ENCODE measurements at regions not wholly inside any gene's neighbourhood (a gene's known extent, or its start where the extent isn't known, plus 50 kb on each side); places are given as distances from the start of the nearest gene placed in this dataset.

DNA sequence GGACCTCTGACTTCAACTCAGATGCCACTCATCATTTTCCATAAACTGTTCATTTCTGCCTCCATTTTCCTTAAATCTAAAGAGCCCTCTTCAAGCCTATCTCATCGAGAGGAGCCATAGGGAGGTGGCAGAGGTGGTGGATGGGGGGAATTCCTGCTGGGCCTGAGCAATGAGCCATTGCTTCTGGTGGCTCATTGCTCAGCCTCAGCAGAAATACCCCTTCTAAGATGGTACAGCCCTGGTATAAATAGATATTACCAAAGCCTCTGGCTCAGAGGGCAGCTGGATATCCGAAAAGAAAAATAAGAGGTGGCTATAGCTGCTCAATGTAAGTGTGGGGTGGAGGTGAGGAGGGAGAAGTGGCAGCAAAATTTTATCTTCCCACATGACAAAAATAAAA is 313.5 kb downstream of the CAAP1 start:
- DNase-seq (ENCODE audit: low read depth) = no peak
- TF ChIP-seq MYC (IDR thresholded peaks at IDR 0.05; ENCODE audit: low read depth, low read length) = no peak
- TF ChIP-seq POLR2A (IDR thresholded peaks at IDR 0.05; ENCODE audit: extremely low read depth, insufficient read length) = no peak
- no peak for TF ChIP-seq CTCF (IDR thresholded peaks at IDR 0.05; ENCODE audit: low read depth, low read length)
- TF ChIP-seq, protein P1, sequence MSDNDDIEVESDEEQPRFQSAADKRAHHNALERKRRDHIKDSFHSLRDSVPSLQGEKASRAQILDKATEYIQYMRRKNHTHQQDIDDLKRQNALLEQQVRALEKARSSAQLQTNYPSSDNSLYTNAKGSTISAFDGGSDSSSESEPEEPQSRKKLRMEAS (IDR thresholded peaks at IDR 0.05; ENCODE audit: low read depth, low read length) = no peak
- H3K4me3 ChIP-seq (ENCODE audit: low read depth, low read length) = no peak overlapping the region

DNA sequence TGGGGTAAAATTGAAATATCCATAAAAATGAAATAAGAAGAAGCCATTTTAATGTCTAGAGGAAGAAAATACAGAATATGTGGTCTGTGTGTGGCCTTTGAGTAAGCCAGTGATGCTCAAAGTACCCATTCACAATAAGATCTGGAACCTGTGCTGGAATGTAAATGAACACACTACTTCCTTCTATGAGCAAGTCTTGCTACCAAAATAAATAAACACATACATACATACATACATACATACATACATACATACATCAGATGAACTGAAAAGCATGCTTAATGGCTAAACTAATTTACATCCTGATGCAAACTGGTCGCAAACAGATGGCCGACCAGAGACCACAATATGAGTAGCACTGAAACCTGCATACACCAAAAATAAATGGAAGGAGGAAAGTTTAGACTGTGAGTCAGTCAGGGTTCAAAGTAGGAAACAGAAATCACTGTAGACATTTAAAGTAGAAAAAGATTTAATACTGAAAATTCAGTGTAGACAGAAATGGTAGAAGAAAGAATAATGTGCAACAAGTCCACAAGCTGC is 317.6 kb downstream of the CAAP1 start:
- no peak for DNase-seq (ENCODE audit: low read depth)
- TF ChIP-seq POLR2A (IDR thresholded peaks at IDR 0.05; ENCODE audit: extremely low read depth, insufficient read length) = no peak
- TF ChIP-seq, protein P1 (IDR thresholded peaks at IDR 0.05; ENCODE audit: low read depth, low read length) = no peak
- TF ChIP-seq MYC (IDR thresholded peaks at IDR 0.05; ENCODE audit: low read depth, low read length) = no peak
- no peak for TF ChIP-seq CTCF (IDR thresholded peaks at IDR 0.05; ENCODE audit: low read depth, low read length)
- no peak overlapping the region for H3K4me3 ChIP-seq (ENCODE audit: low read depth, low read length)

- DNase-seq (ENCODE audit: low read depth) = no peak
- TF ChIP-seq, protein P1 (IDR thresholded peaks at IDR 0.05; ENCODE audit: low read depth, low read length) = no peak
- no peak for TF ChIP-seq POLR2A (IDR thresholded peaks at IDR 0.05; ENCODE audit: extremely low read depth, insufficient read length)
- H3K4me3 ChIP-seq (ENCODE audit: low read depth, low read length) = no peak overlapping the region
These were observed 318.3 kb downstream of the CAAP1 start for GRCh38 chr9:26574256-26574655.

- H3K4me3 ChIP-seq (ENCODE audit: low read depth, low read length) = no peak overlapping the region
- TF ChIP-seq MYC (IDR thresholded peaks at IDR 0.05; ENCODE audit: low read depth, low read length) (no peak), CTCF (IDR thresholded peaks at IDR 0.05; ENCODE audit: low read depth, low read length) (no peak), POLR2A (IDR thresholded peaks at IDR 0.05; ENCODE audit: extremely low read depth, insufficient read length) (no peak)
- TF ChIP-seq, protein P1 (IDR thresholded peaks at IDR 0.05; ENCODE audit: low read depth, low read length) = no peak
- DNase-seq (ENCODE audit: low read depth) = no peak
These were observed 324.6 kb downstream of the CAAP1 start for GRCh38 chr9:26567976-26568375.

DNA sequence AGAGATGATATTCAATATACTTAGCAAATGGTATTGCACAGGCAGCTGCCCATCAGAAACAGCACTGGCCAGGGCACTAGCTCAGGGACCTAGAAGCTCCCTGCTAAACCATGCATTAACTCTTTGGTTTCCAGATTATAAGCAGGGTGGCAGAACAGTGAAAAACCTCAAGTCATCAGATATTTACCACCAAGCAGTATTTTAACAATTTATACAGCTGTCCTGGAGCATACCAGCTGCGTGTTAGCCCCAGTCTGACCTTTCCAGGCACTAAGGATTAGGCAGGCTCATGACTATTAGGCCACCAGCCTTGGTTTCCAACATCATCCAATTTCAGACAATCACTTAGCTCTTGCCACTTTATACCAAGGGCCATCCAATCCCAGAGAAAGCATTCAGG is 326.5 kb downstream of the CAAP1 start:
- no peak for DNase-seq (ENCODE audit: low read depth)
- no peak overlapping the region for H3K4me3 ChIP-seq (ENCODE audit: low read depth, low read length)
- TF ChIP-seq MYC (IDR thresholded peaks at IDR 0.05; ENCODE audit: low read depth, low read length) (no peak), POLR2A (IDR thresholded peaks at IDR 0.05; ENCODE audit: extremely low read depth, insufficient read length) (no peak), CTCF (IDR thresholded peaks at IDR 0.05; ENCODE audit: low read depth, low read length) (no peak)
- TF ChIP-seq, protein P1 (IDR thresholded peaks at IDR 0.05; ENCODE audit: low read depth, low read length) = no peak

GRCh38 chr9:26565118-26565517 is 327.5 kb downstream of the CAAP1 start:
- no peak for TF ChIP-seq MYC (IDR thresholded peaks at IDR 0.05; ENCODE audit: low read depth, low read length)
- TF ChIP-seq, protein P1 (IDR thresholded peaks at IDR 0.05; ENCODE audit: low read depth, low read length) = no peak
- TF ChIP-seq CTCF (IDR thresholded peaks at IDR 0.05; ENCODE audit: low read depth, low read length) = no peak
- TF ChIP-seq POLR2A (IDR thresholded peaks at IDR 0.05; ENCODE audit: extremely low read depth, insufficient read length) = no peak
- H3K4me3 ChIP-seq (ENCODE audit: low read depth, low read length) = no peak overlapping the region
- DNase-seq (ENCODE audit: low read depth) = no peak
